H9 (cell line): ENCODE measurements at regions not wholly inside any gene's neighbourhood (a gene's known extent, or its start where the extent isn't known, plus 50 kb on each side); places are given as distances from the start of the nearest gene placed in this dataset.

Experiments used
- DNase-seq: peaks from one replicate; pipeline ENCODE4 v3.0.0-alpha.2; 2017
- H2AFZ ChIP-seq: one replicate; pipeline ENCODE4 v1.6.1; 2013; ENCODE audit warnings: mild to moderate bottlenecking, low read length, control low read depth, moderate library complexity
- H2AK5ac ChIP-seq: 2 replicates; pipeline ENCODE4 v1.6.1; 2013; ENCODE audit warnings: low read length, control low read depth, mixed read lengths; ENCODE audit not compliant: insufficient read length
- H2BK120ac ChIP-seq: one replicate; pipeline ENCODE4 v1.6.1; 2013; ENCODE audit warnings: low read depth, mild to moderate bottlenecking, low read length, control low read depth, inconsistent platforms; ENCODE audit not compliant: poor library complexity, severe bottlenecking
- H2BK12ac ChIP-seq: 2 replicates; pipeline ENCODE4 v1.6.1; 2013; ENCODE audit warnings: low read length, control low read depth, mixed read lengths, low read depth; ENCODE audit not compliant: insufficient read length
- H2BK15ac ChIP-seq: 2 replicates; pipeline ENCODE4 v1.6.1; 2013; ENCODE audit warnings: low read depth, low read length, control low read depth
- H2BK20ac ChIP-seq: one replicate; pipeline ENCODE4 v1.6.1; 2013; ENCODE audit warnings: low read depth, mild to moderate bottlenecking, low read length, control low read depth, inconsistent platforms; ENCODE audit not compliant: poor library complexity, severe bottlenecking
- H2BK5ac ChIP-seq: 2 replicates; pipeline ENCODE4 v1.6.1; 2013; ENCODE audit warnings: low read length, control low read depth, mixed read lengths; ENCODE audit not compliant: insufficient read length
- H3K14ac ChIP-seq: 2 replicates; pipeline ENCODE4 v1.6.1; 2013; ENCODE audit warnings: low read length, control low read depth; ENCODE audit not compliant: insufficient read depth
- H3K18ac ChIP-seq: 2 replicates; pipeline ENCODE4 v1.6.1; 2013; ENCODE audit warnings: low read depth, mild to moderate bottlenecking, mixed read lengths, low read length, control low read depth; ENCODE audit not compliant: insufficient read length
- H3K23ac ChIP-seq: 2 replicates; pipeline ENCODE4 v1.6.1; 2013; ENCODE audit warnings: low read length, control low read depth, mixed read lengths, low read depth; ENCODE audit not compliant: insufficient read length
- H3K23me2 ChIP-seq: 2 replicates; pipeline ENCODE4 v1.6.1; 2013; ENCODE audit warnings: low read depth, mild to moderate bottlenecking, mixed read lengths, low read length, control low read depth; ENCODE audit not compliant: insufficient read length, poor library complexity, severe bottlenecking
- H3K27ac ChIP-seq: 2 replicates; pipeline ENCODE4 v1.5.1; 2013; ENCODE audit warnings: low read length, control low read depth, mixed read lengths, low read depth; ENCODE audit not compliant: insufficient read length
- H3K27me3 ChIP-seq: 2 replicates; pipeline ENCODE4 v1.6.1; 2013; ENCODE audit warnings: low read length, control low read depth, inconsistent platforms; ENCODE audit not compliant: insufficient read depth
- H3K4ac ChIP-seq: 2 replicates; pipeline ENCODE4 v1.6.1; 2013; ENCODE audit warnings: low read depth, mild to moderate bottlenecking, control low read depth, inconsistent platforms, low read length, moderate library complexity
- H3K4me1 ChIP-seq: 2 replicates; pipeline ENCODE4 v1.6.1; 2013; ENCODE audit warnings: low read length, control low read depth, inconsistent platforms; ENCODE audit not compliant: insufficient read depth
- H3K4me2 ChIP-seq: 2 replicates; pipeline ENCODE4 v1.6.1; 2013; ENCODE audit warnings: low read length, control low read depth, mixed read lengths; ENCODE audit not compliant: insufficient read length, insufficient read depth
- H3K56ac ChIP-seq: 2 replicates; pipeline ENCODE4 v1.6.1; 2013; ENCODE audit warnings: low read depth, mild to moderate bottlenecking, mixed read lengths, low read length, control low read depth; ENCODE audit not compliant: insufficient read length
- H3K79me1 ChIP-seq: 2 replicates; pipeline ENCODE4 v1.6.1; 2013; ENCODE audit warnings: low read depth, mild to moderate bottlenecking, moderate library complexity, low read length, control low read depth, inconsistent platforms; ENCODE audit not compliant: insufficient read depth, poor library complexity, severe bottlenecking
- H3K79me2 ChIP-seq: 2 replicates; pipeline ENCODE4 v1.6.1; 2013; ENCODE audit warnings: low read length, control low read depth, inconsistent platforms; ENCODE audit not compliant: insufficient read depth
- H3K9ac ChIP-seq: 2 replicates; pipeline ENCODE4 v1.6.1; 2013; ENCODE audit warnings: low read length, control low read depth, mixed read lengths; ENCODE audit not compliant: insufficient read length; ENCODE audit errors: extremely low read depth
- H3K9me3 ChIP-seq: one replicate; pipeline ENCODE4 v1.6.1; 2013; ENCODE audit warnings: low read depth, low read length, inconsistent platforms; ENCODE audit not compliant: control insufficient read depth
- H3T11ph ChIP-seq: one replicate; pipeline ENCODE4 v1.6.1; 2013; ENCODE audit warnings: mild to moderate bottlenecking, low read length, control low read depth, inconsistent platforms
- H4K20me1 ChIP-seq: one replicate; pipeline ENCODE4 v1.6.1; 2013; ENCODE audit not compliant: control insufficient read depth, insufficient read length, insufficient read depth
- H4K5ac ChIP-seq: 2 replicates; pipeline ENCODE4 v1.6.1; 2013; ENCODE audit warnings: low read depth, mild to moderate bottlenecking, mixed read lengths, low read length, control low read depth; ENCODE audit not compliant: insufficient read length
- H4K8ac ChIP-seq: replicated peaks from 2 replicates; pipeline ENCODE4 v1.6.1; 2013; ENCODE audit warnings: low read length, control low read depth, mixed read lengths, low read depth; ENCODE audit not compliant: insufficient read length
- H4K91ac ChIP-seq: 2 replicates; pipeline ENCODE4 v1.6.1; 2013; ENCODE audit warnings: low read depth, mild to moderate bottlenecking, moderate library complexity, mixed read lengths, low read length, control low read depth; ENCODE audit not compliant: insufficient read length
- H3K27ac Mint-ChIP-seq, 3 experiments: 2 replicates in 2 of 3; 3 replicates in 1 of 3; pipeline ENCODE4 v1.8.0; 2020 to 2021; ENCODE audit warnings: mixed read lengths in 3 of 3, mild to moderate bottlenecking in 1 of 3, moderate library complexity in 1 of 3
- H3K27me3 Mint-ChIP-seq: 2 replicates; pipeline ENCODE4 v1.8.0; 2021; ENCODE audit warnings: low read depth, mild to moderate bottlenecking, moderate library complexity, mixed read lengths
- H3K36me3 Mint-ChIP-seq, 3 experiments: 2 replicates in 2 of 3; 3 replicates in 1 of 3; pipeline ENCODE4 v1.8.0; 2020 to 2021; ENCODE audit warnings: low read depth in 3 of 3, mixed read lengths in 3 of 3; ENCODE audit not compliant: insufficient read depth in 1 of 3
- H3K4me1 Mint-ChIP-seq, 2 experiments: 2 replicates each; pipeline ENCODE4 v1.8.0; 2020; ENCODE audit warnings: mixed read lengths in 2 of 2
- H3K4me3 Mint-ChIP-seq, 2 experiments: 2 replicates in 1 of 2; 3 replicates in 1 of 2; pipeline ENCODE4 v1.8.0; 2020 to 2021; ENCODE audit warnings: mild to moderate bottlenecking in 2 of 2, mixed read lengths in 2 of 2, moderate library complexity in 1 of 2
- H3K9me3 Mint-ChIP-seq, 2 experiments: 2 replicates in 1 of 2; 3 replicates in 1 of 2; pipeline ENCODE4 v1.8.0; 2020; ENCODE audit warnings: mild to moderate bottlenecking in 2 of 2, mixed read lengths in 2 of 2, moderate library complexity in 1 of 2
- WGBS: extraction: QIAGEN DNeasy Blood & Tissue Kit; methylation state at CpG from one replicate; pipeline ENCODE4 v1.1.7; 2013; ENCODE audit warnings: missing lambda C conversion rate, low lambda C conversion rate, mixed read lengths; ENCODE audit not compliant: insufficient read length; ENCODE audit errors: extremely low coverage; 5-methylcytosine and 5-hydroxymethylcytosine counted together
- TF ChIP-seq, protein P1 (sequence below): fragments of 200-600 bp; sonication (generic); conservative IDR thresholded peaks from 3 replicates; pipeline ENCODE4 v1.8.0; 2021; ENCODE audit warnings: antibody characterized with exemption, mild to moderate bottlenecking

DNA sequence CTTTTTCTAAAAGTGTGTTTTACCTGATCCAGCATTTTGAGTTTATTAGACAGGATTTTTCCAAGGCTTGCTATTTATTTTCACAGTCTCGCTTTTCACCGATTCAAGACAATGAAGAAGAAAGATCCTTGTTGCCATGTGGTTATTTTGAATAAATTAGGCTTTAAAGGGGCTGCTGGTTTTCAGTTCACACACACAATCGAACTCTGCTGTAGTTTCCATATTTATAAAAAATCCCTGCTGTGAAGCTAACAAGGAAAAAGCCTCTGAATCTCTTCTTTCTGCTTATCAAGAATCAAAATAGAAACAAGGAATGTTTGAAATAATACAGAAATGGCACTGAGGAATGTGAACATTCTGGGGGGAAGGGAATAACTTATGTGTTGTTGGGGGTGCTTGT, 102.5 kb upstream of the KAZN start:
- Mint-ChIP-seq H3K27ac (no peak overlapping the region), H3K4me1 (peaks cover 7% of the 10 kb centered on the region in 2 experiments), H3K36me3 (no peaks in the 10 kb centered on the region), H3K4me3 (no peak overlapping the region), H3K27me3 (peaks cover 2% of the 10 kb centered on the region), H3K9me3 (no peaks in the 10 kb centered on the region; a peak in 1 of 5 replicates)
- no peak for DNase-seq
- Histone ChIP-seq H3K4me1 (no peaks in the 10 kb centered on the region), H3K79me2 (no peaks in the 10 kb centered on the region), H4K8ac (no peak overlapping the region), H2BK120ac (no peak overlapping the region), H3K23ac (no peak overlapping the region), H3K9me3 (no peaks in the 10 kb centered on the region), H3K27ac (no peak overlapping the region), H4K20me1 (no peaks in the 10 kb centered on the region), H3K18ac (no peak overlapping the region), H2BK5ac (no peak overlapping the region), H3K56ac (no peak overlapping the region), H3K4me2 (no peak overlapping the region), H4K91ac (no peak overlapping the region), H3K4ac (no peak overlapping the region), H2BK15ac (no peak overlapping the region), H3K27me3 (no peaks in the 10 kb centered on the region), H2BK12ac (no peak overlapping the region), H4K5ac (no peak overlapping the region), H3K79me1 (no peaks in the 10 kb centered on the region), H3K23me2 (no peaks in the 10 kb centered on the region), H2AK5ac (no peak overlapping the region), H3K9ac (no peak overlapping the region), H2AFZ (no peak overlapping the region), H2BK20ac (no peak overlapping the region), H3T11ph (no peak overlapping the region), H3K14ac (no peak overlapping the region)
- TF ChIP-seq, protein P1, sequence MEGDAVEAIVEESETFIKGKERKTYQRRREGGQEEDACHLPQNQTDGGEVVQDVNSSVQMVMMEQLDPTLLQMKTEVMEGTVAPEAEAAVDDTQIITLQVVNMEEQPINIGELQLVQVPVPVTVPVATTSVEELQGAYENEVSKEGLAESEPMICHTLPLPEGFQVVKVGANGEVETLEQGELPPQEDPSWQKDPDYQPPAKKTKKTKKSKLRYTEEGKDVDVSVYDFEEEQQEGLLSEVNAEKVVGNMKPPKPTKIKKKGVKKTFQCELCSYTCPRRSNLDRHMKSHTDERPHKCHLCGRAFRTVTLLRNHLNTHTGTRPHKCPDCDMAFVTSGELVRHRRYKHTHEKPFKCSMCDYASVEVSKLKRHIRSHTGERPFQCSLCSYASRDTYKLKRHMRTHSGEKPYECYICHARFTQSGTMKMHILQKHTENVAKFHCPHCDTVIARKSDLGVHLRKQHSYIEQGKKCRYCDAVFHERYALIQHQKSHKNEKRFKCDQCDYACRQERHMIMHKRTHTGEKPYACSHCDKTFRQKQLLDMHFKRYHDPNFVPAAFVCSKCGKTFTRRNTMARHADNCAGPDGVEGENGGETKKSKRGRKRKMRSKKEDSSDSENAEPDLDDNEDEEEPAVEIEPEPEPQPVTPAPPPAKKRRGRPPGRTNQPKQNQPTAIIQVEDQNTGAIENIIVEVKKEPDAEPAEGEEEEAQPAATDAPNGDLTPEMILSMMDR, result no peak
- no CpG with 5 or more reads among the region's 3 CpGs for WGBS
